CD4-positive, alpha-beta memory T cell (primary cell): ENCODE measurements at regions not wholly inside any gene's neighbourhood (a gene's known extent, or its start where the extent isn't known, plus 50 kb on each side); places are given as distances from the start of the nearest gene placed in this dataset.

Experiments used
- CTCF ChIA-PET: fragments of 350-600 bp; sonication (Branson Sonifier 250); formaldehyde crosslinking; loops from one replicate; lab custom pipeline; 2021; ENCODE audit warnings: inconsistent platforms; ENCODE audit not compliant: partially characterized antibody; lab: Charles Lee
- POLR2A ChIA-PET: fragments of 350-600 bp; sonication (Branson Sonifier 250); formaldehyde crosslinking; loops from one replicate; lab custom pipeline; 2021; ENCODE audit not compliant: partially characterized antibody; lab: Charles Lee
- DNase-seq, 5 donors: peaks; one replicate each; pipeline versions ENCODE4 v3.0.0 to v3.0.0-alpha.2; 2020 to 2022; ENCODE audit warnings: mixed read lengths in 1 of 5
- H3K27ac ChIP-seq: one replicate; pipeline ENCODE4 v1.7.0; 2013; ENCODE audit warnings: low read depth, low read length
- H3K27me3 ChIP-seq: 2 replicates; pipeline ENCODE4 v1.7.0; 2013; ENCODE audit warnings: mild to moderate bottlenecking, low read length, moderate library complexity; ENCODE audit not compliant: insufficient read depth
- H3K36me3 ChIP-seq: 2 replicates; pipeline ENCODE4 v1.7.0; 2013; ENCODE audit warnings: mild to moderate bottlenecking, low read length, moderate library complexity; ENCODE audit not compliant: insufficient read depth
- H3K4me1 ChIP-seq: 2 replicates; pipeline ENCODE4 v1.7.0; 2013; ENCODE audit warnings: mild to moderate bottlenecking, low read length, moderate library complexity; ENCODE audit not compliant: insufficient read depth
- H3K4me3 ChIP-seq, 2 donors: one replicate each; pipeline ENCODE4 v1.7.0; 2013; ENCODE audit warnings: low read length in 2 of 2, mild to moderate bottlenecking in 1 of 2
- H3K9me3 ChIP-seq, 2 donors: one replicate each; pipeline ENCODE4 v1.7.0; 2013; ENCODE audit warnings: low read length in 2 of 2, control low read depth in 1 of 2; ENCODE audit not compliant: control insufficient read depth in 1 of 2
- H3K27ac Mint-ChIP-seq, 7 donors: one replicate each; pipeline ENCODE4 v1.8.0; 2020 to 2021; ENCODE audit warnings: mixed read lengths in 7 of 7, mild to moderate bottlenecking in 6 of 7, inconsistent platforms in 3 of 7, moderate library complexity in 3 of 7
- H3K27me3 Mint-ChIP-seq, 2 donors: one replicate each; pipeline ENCODE4 v1.8.0; 2020 to 2021; ENCODE audit warnings: mixed read lengths in 2 of 2
- H3K36me3 Mint-ChIP-seq, 2 donors: one replicate each; pipeline ENCODE4 v1.8.0; 2020 to 2021; ENCODE audit warnings: mixed read lengths in 2 of 2, inconsistent platforms in 1 of 2, mild to moderate bottlenecking in 1 of 2
- H3K4me1 Mint-ChIP-seq, 4 donors: one replicate each; pipeline ENCODE4 v1.8.0; 2020 to 2021; ENCODE audit warnings: mixed read lengths in 4 of 4, mild to moderate bottlenecking in 1 of 4
- H3K4me3 Mint-ChIP-seq, 8 donors: one replicate each; pipeline ENCODE4 v1.8.0; 2020 to 2021; ENCODE audit warnings: mixed read lengths in 8 of 8, mild to moderate bottlenecking in 7 of 8, moderate library complexity in 6 of 8, inconsistent platforms in 3 of 8
- H3K9me3 Mint-ChIP-seq, 8 donors: one replicate each; pipeline ENCODE4 v1.8.0; 2020 to 2021; ENCODE audit warnings: mixed read lengths in 8 of 8, mild to moderate bottlenecking in 5 of 8, inconsistent platforms in 3 of 8, moderate library complexity in 1 of 8
- intact Hi-C: fragments of 100-400 bp; cut with micrococcal nuclease; formaldehyde crosslinking; loops from one replicate; pipeline ENCODE4 v1.15.1; 2023

GRCh38 chr13:40148742-40149141, 493.3 kb downstream of the COG6 start:
- Histone ChIP-seq H3K27ac (no peak overlapping the region), H3K4me3 (no peak overlapping the region), H3K4me1 (peaks cover 44% of the 10 kb centered on the region), H3K27me3 (no peaks in the 10 kb centered on the region), H3K36me3 (no peaks in the 10 kb centered on the region), H3K9me3 (no peaks in the 10 kb centered on the region)
- peak overlapping the region in 1 of 8 donors; percentile 32 for H3K4me3 Mint-ChIP-seq
- H3K27me3 Mint-ChIP-seq = no peaks in the 10 kb centered on the region
- no peak for DNase-seq
- peaks cover 0 to 3% (median 0%) of the 10 kb centered on the region in 8 donors for H3K9me3 Mint-ChIP-seq
- no peaks in the 10 kb centered on the region for H3K36me3 Mint-ChIP-seq
- POLR2A ChIA-PET = interaction anchor here (1.4 kb wide), 1 partner anchor 38 kb away, joined by 6 read pairs; no protein-coding TSS in a partner anchor
- CTCF ChIA-PET = no interaction called here
- H3K27ac Mint-ChIP-seq = peak overlapping the region; percentile 51 to 89 (median 71)
- H3K4me1 Mint-ChIP-seq = peaks cover 45 to 82% (median 57%) of the 10 kb centered on the region in 4 donors
- intact Hi-C loops = loop anchor here (5.0 kb wide), 1 partner anchor 39 kb away; no protein-coding TSS in a partner anchor

GRCh38 chr13:40149611-40150274, 494.3 kb downstream of the COG6 start:
- no peak overlapping the region for H3K27ac ChIP-seq
- intact Hi-C loops = loop anchor here (5.0 kb wide), 1 partner anchor 38 kb away; no protein-coding TSS in a partner anchor
- CTCF ChIA-PET = interaction anchor here (1.0 kb wide), 1 partner anchor 21 kb away, joined by 3 read pairs; no protein-coding TSS in a partner anchor
- no peaks in the 10 kb centered on the region for H3K36me3 ChIP-seq
- Mint-ChIP-seq H3K36me3 (no peaks in the 10 kb centered on the region), H3K27me3 (no peaks in the 10 kb centered on the region), H3K27ac (peak overlapping the region in 5 of 7 donors; percentile 56 to 77 (median 60)), H3K4me3 (no peak overlapping the region), H3K9me3 (peaks cover 0 to 3% (median 0%) of the 10 kb centered on the region in 8 donors), H3K4me1 (peaks cover 43 to 75% (median 54%) of the 10 kb centered on the region in 4 donors)
- POLR2A ChIA-PET = interaction anchor here (1.3 to 1.4 kb wide), 2 partner anchors 37 to 38 kb away, joined by 3 to 6 read pairs; no protein-coding TSS in a partner anchor
- H3K27me3 ChIP-seq = no peaks in the 10 kb centered on the region
- DNase-seq = no peak
- no peak overlapping the region for H3K4me3 ChIP-seq
- H3K4me1 ChIP-seq = peaks cover 40% of the 10 kb centered on the region
- H3K9me3 ChIP-seq = no peaks in the 10 kb centered on the region

GRCh38 chr13:40151673-40152072, 496.2 kb downstream of the COG6 start:
- H3K27me3 Mint-ChIP-seq = no peaks in the 10 kb centered on the region
- no peaks in the 10 kb centered on the region for H3K9me3 ChIP-seq
- H3K36me3 Mint-ChIP-seq = no peaks in the 10 kb centered on the region
- H3K27me3 ChIP-seq = no peaks in the 10 kb centered on the region
- no peak overlapping the region for H3K4me3 ChIP-seq
- ChIA-PET CTCF (interaction anchor here (0.8 to 1.0 kb wide), 2 partner anchors 10 to 56 kb away, joined by 3 read pairs; no protein-coding TSS in a partner anchor), POLR2A (no interaction called here)
- H3K4me1 ChIP-seq = peaks cover 21% of the 10 kb centered on the region
- H3K36me3 ChIP-seq = no peaks in the 10 kb centered on the region
- peaks cover 0 to 3% (median 0%) of the 10 kb centered on the region in 8 donors for H3K9me3 Mint-ChIP-seq
- intact Hi-C loops = no loop called here
- H3K4me3 Mint-ChIP-seq = no peak overlapping the region
- no peak for DNase-seq
- no peak overlapping the region for H3K27ac ChIP-seq
- peak overlapping the region in 2 of 7 donors; percentile 6 to 8 for H3K27ac Mint-ChIP-seq
- H3K4me1 Mint-ChIP-seq = peaks cover 29 to 56% (median 38%) of the 10 kb centered on the region in 4 donors

- Histone ChIP-seq H3K4me1 (peaks cover 16% of the 10 kb centered on the region), H3K9me3 (no peaks in the 10 kb centered on the region), H3K4me3 (no peak overlapping the region), H3K36me3 (no peaks in the 10 kb centered on the region), H3K27ac (no peak overlapping the region), H3K27me3 (no peaks in the 10 kb centered on the region)
- CTCF ChIA-PET = no interaction called here
- no peak for DNase-seq
- Mint-ChIP-seq H3K27me3 (no peaks in the 10 kb centered on the region), H3K4me3 (no peak overlapping the region), H3K4me1 (peaks cover 24 to 51% (median 33%) of the 10 kb centered on the region in 4 donors), H3K9me3 (peaks cover 0 to 2% (median 0%) of the 10 kb centered on the region in 8 donors), H3K36me3 (no peaks in the 10 kb centered on the region), H3K27ac (peak overlapping the region in 3 of 7 donors; percentile 38 to 73 (median 39))
- POLR2A ChIA-PET = no interaction called here
- intact Hi-C loops = no loop called here
Observed at GRCh38 chr13:40152145-40152544, 496.7 kb downstream of the COG6 start.

- Mint-ChIP-seq H3K9me3 (no peaks in the 10 kb centered on the region), H3K4me1 (peaks cover 18 to 45% (median 26%) of the 10 kb centered on the region in 4 donors), H3K27me3 (no peaks in the 10 kb centered on the region), H3K4me3 (no peak overlapping the region), H3K36me3 (no peaks in the 10 kb centered on the region), H3K27ac (peak overlapping the region in 3 of 7 donors; percentile 17 to 60 (median 42))
- H3K36me3 ChIP-seq = no peaks in the 10 kb centered on the region
- H3K4me3 ChIP-seq = no peak overlapping the region
- no peak for DNase-seq
- ChIA-PET CTCF (no interaction called here), POLR2A (interaction anchor here (0.7 to 1.1 kb wide), 3 partner anchors 9 to 54 kb away, joined by 3 read pairs; no protein-coding TSS in a partner anchor)
- H3K27ac ChIP-seq = no peak overlapping the region
- intact Hi-C loops = no loop called here
- peaks cover 9% of the 10 kb centered on the region for H3K4me1 ChIP-seq
- H3K9me3 ChIP-seq = no peaks in the 10 kb centered on the region
- H3K27me3 ChIP-seq = no peaks in the 10 kb centered on the region
Observed at GRCh38 chr13:40152922-40153321, 497.5 kb downstream of the COG6 start.

GRCh38 chr13:40153516-40153915, 498.1 kb downstream of the COG6 start:
- peak in 3 of 5 donors; percentile 16 to 17 (median 16) for DNase-seq
- no peaks in the 10 kb centered on the region for H3K9me3 Mint-ChIP-seq
- POLR2A ChIA-PET = interaction anchor here (0.7 to 1.1 kb wide), 3 partner anchors 9 to 53 kb away, joined by 3 read pairs; no protein-coding TSS in a partner anchor

GRCh38 chr13:40155201-40155600, 499.7 kb downstream of the COG6 start:
- ChIA-PET CTCF (no interaction called here), POLR2A (no interaction called here)
- Histone ChIP-seq H3K36me3 (no peaks in the 10 kb centered on the region), H3K4me1 (no peaks in the 10 kb centered on the region), H3K27me3 (no peaks in the 10 kb centered on the region), H3K4me3 (no peak overlapping the region), H3K9me3 (no peaks in the 10 kb centered on the region), H3K27ac (no peak overlapping the region)
- Mint-ChIP-seq H3K9me3 (no peaks in the 10 kb centered on the region), H3K27ac (no peak overlapping the region), H3K4me3 (no peak overlapping the region), H3K27me3 (no peaks in the 10 kb centered on the region), H3K4me1 (peaks cover 6 to 25% (median 14%) of the 10 kb centered on the region in 4 donors), H3K36me3 (no peaks in the 10 kb centered on the region)
- no peak for DNase-seq
- intact Hi-C loops = no loop called here

More at GRCh38 chr13:40153516-40153915, 498.1 kb downstream of the COG6 start:
- H3K36me3 Mint-ChIP-seq = no peaks in the 10 kb centered on the region
- Histone ChIP-seq H3K36me3 (no peaks in the 10 kb centered on the region), H3K9me3 (no peaks in the 10 kb centered on the region), H3K27me3 (no peaks in the 10 kb centered on the region), H3K27ac (no peak overlapping the region), H3K4me1 (peaks cover 3% of the 10 kb centered on the region), H3K4me3 (no peak overlapping the region)
- H3K27ac Mint-ChIP-seq = peak overlapping the region in 3 of 7 donors; percentile 36 to 60 (median 42)
- H3K27me3 Mint-ChIP-seq = no peaks in the 10 kb centered on the region
- no peak overlapping the region for H3K4me3 Mint-ChIP-seq
- peaks cover 13 to 39% (median 21%) of the 10 kb centered on the region in 4 donors for H3K4me1 Mint-ChIP-seq
- intact Hi-C loops = no loop called here
- CTCF ChIA-PET = no interaction called here
